Natural killer cell (primary cell): ENCODE measurements at regions not wholly inside any gene's neighbourhood (a gene's known extent, or its start where the extent isn't known, plus 50 kb on each side); places are given as distances from the start of the nearest gene placed in this dataset.

ENCODE experiments used
- ATAC-seq, 3 donors: fragments of 150-1000 bp in 2 of 3; fragments of 200-7000 bp in 1 of 3; cut with Tn5 transposase; 1 replicate in 1 of 3; 2 replicates in 2 of 3; pipeline ENCODE4 v1.10.0; 2021; ENCODE audit warnings: mild to moderate bottlenecking in 2 of 3, moderate library complexity in 2 of 3
- DNase-seq, 2 donors: peaks; one replicate each; pipeline versions ENCODE4 v3.0.0 to v3.0.0-alpha.2; 2013 to 2021; ENCODE audit warnings: mixed read lengths in 1 of 2
- H3K27ac ChIP-seq: one replicate; pipeline ENCODE4 v1.5.1; 2013; ENCODE audit warnings: mild to moderate bottlenecking, low read length
- H3K27me3 ChIP-seq: one replicate; pipeline ENCODE4 v1.6.1; 2013; ENCODE audit warnings: low read length; ENCODE audit not compliant: control insufficient read depth, insufficient read depth
- H3K36me3 ChIP-seq: one replicate; pipeline ENCODE4 v1.6.1; 2013; ENCODE audit warnings: low read length; ENCODE audit not compliant: control insufficient read depth, insufficient read depth
- H3K4me1 ChIP-seq: one replicate; pipeline ENCODE4 v1.6.1; 2013; ENCODE audit warnings: low read length; ENCODE audit not compliant: control insufficient read depth, insufficient read depth
- H3K4me3 ChIP-seq: one replicate; pipeline ENCODE4 v1.5.1; 2013; ENCODE audit warnings: low read length
- H3K9me3 ChIP-seq: one replicate; pipeline ENCODE4 v1.6.1; 2013; ENCODE audit warnings: low read length; ENCODE audit not compliant: control insufficient read depth, insufficient read depth
- H3K27ac Mint-ChIP-seq, 2 donors: one replicate each; pipeline ENCODE4 v1.8.0; 2022; ENCODE audit warnings: mild to moderate bottlenecking in 2 of 2, mixed read lengths in 2 of 2, moderate library complexity in 1 of 2
- H3K27me3 Mint-ChIP-seq, 2 donors: one replicate each; pipeline ENCODE4 v1.8.0; 2022; ENCODE audit warnings: low read depth in 2 of 2, mixed read lengths in 2 of 2
- H3K36me3 Mint-ChIP-seq: one replicate; pipeline ENCODE4 v1.8.0; 2022; ENCODE audit warnings: mixed read lengths
- H3K4me1 Mint-ChIP-seq, 2 donors: one replicate each; pipeline ENCODE4 v1.8.0; 2022; ENCODE audit warnings: mixed read lengths in 2 of 2
- H3K4me3 Mint-ChIP-seq: one replicate; pipeline ENCODE4 v1.8.0; 2022; ENCODE audit warnings: mild to moderate bottlenecking, moderate library complexity, mixed read lengths
- H3K9me3 Mint-ChIP-seq, 2 donors: one replicate each; pipeline ENCODE4 v1.8.0; 2022; ENCODE audit warnings: mixed read lengths in 2 of 2
- CTCF ChIP-seq: fragments of 200-600 bp; IDR thresholded peaks from one replicate; pipeline ENCODE4 v1.8.0; 2022; ENCODE audit warnings: antibody characterized with exemption
- WGBS: methylation state at CpG from one replicate; pipeline ENCODE4 v1.1.7; 2013; ENCODE audit warnings: missing lambda C conversion rate; ENCODE audit not compliant: insufficient coverage; 5-methylcytosine and 5-hydroxymethylcytosine counted together
- intact Hi-C: fragments of 100-400 bp; cut with micrococcal nuclease; formaldehyde crosslinking; loops from one replicate; pipeline ENCODE4 v1.14.2; 2022

GRCh38 chr4:155570661-155571060 is 96.0 kb upstream of the GUCY1A1 start:
- WGBS, result no CpG with 5 or more reads among the region's 2 CpGs
- ATAC-seq, result no peak

GRCh38 chr4:155569960-155570515 is 96.6 kb upstream of the GUCY1A1 start:
- Mint-ChIP-seq H3K4me1 (no peaks in the 10 kb centered on the region), H3K4me3 (no peak overlapping the region), H3K36me3 (no peaks in the 10 kb centered on the region), H3K27ac (no peak overlapping the region), H3K27me3 (no peaks in the 10 kb centered on the region), H3K9me3 (peaks cover 0 to 2% of the 10 kb centered on the region in 2 donors)
- ATAC-seq (no peak), DNase-seq (no peak)
- no peaks in the 10 kb centered on the region for H3K9me3 ChIP-seq
- no peaks in the 10 kb centered on the region for H3K36me3 ChIP-seq
- intact Hi-C loops, result no loop called here
- no peaks in the 10 kb centered on the region for H3K4me1 ChIP-seq
- no peak overlapping the region for H3K27ac ChIP-seq
- H3K27me3 ChIP-seq, result peaks cover 2% of the 10 kb centered on the region
- H3K4me3 ChIP-seq, result no peak overlapping the region
- no peak for TF ChIP-seq CTCF
- whole genome bisulfite sequencing, result 79% methylated on average over 4 of the region's 4 CpGs

More at GRCh38 chr4:155570661-155571060, 96.0 kb upstream of the GUCY1A1 start:
- Histone ChIP-seq H3K36me3 (no peaks in the 10 kb centered on the region), H3K27ac (no peak overlapping the region), H3K4me3 (no peak overlapping the region), H3K27me3 (no peaks in the 10 kb centered on the region), H3K4me1 (no peaks in the 10 kb centered on the region), H3K9me3 (no peaks in the 10 kb centered on the region)
- no peaks in the 10 kb centered on the region for H3K4me1 Mint-ChIP-seq
- no peaks in the 10 kb centered on the region for H3K36me3 Mint-ChIP-seq
- peaks cover 0 to 2% of the 10 kb centered on the region in 2 donors for H3K9me3 Mint-ChIP-seq
- H3K4me3 Mint-ChIP-seq, result no peak overlapping the region
- no peaks in the 10 kb centered on the region for H3K27me3 Mint-ChIP-seq
- intact Hi-C loops, result no loop called here
- DNase-seq, result no peak
- no peak overlapping the region for H3K27ac Mint-ChIP-seq
- no peak for TF ChIP-seq CTCF

- DNase-seq (no peak), ATAC-seq (no peak)
- 83% methylated on average over 3 of the region's 3 CpGs for WGBS
- Histone ChIP-seq H3K36me3 (no peaks in the 10 kb centered on the region), H3K4me1 (no peaks in the 10 kb centered on the region), H3K27me3 (peaks cover 2% of the 10 kb centered on the region), H3K4me3 (no peak overlapping the region), H3K27ac (no peak overlapping the region), H3K9me3 (no peaks in the 10 kb centered on the region)
- TF ChIP-seq CTCF, result no peak
- no peaks in the 10 kb centered on the region for H3K36me3 Mint-ChIP-seq
- no peaks in the 10 kb centered on the region for H3K4me1 Mint-ChIP-seq
- H3K27me3 Mint-ChIP-seq, result no peaks in the 10 kb centered on the region
- intact Hi-C loops, result no loop called here
- H3K27ac Mint-ChIP-seq, result no peak overlapping the region
- H3K4me3 Mint-ChIP-seq, result no peak overlapping the region
- peaks cover 0 to 2% of the 10 kb centered on the region in 2 donors for H3K9me3 Mint-ChIP-seq
Measured at GRCh38 chr4:155569471-155569870, 97.2 kb upstream of the GUCY1A1 start.

- Mint-ChIP-seq H3K36me3 (no peaks in the 10 kb centered on the region), H3K27ac (no peak overlapping the region), H3K4me3 (no peak overlapping the region), H3K27me3 (no peaks in the 10 kb centered on the region), H3K4me1 (no peaks in the 10 kb centered on the region), H3K9me3 (peaks cover 0 to 2% of the 10 kb centered on the region in 2 donors)
- TF ChIP-seq CTCF, result no peak
- Histone ChIP-seq H3K27me3 (peaks cover 2% of the 10 kb centered on the region), H3K4me1 (no peaks in the 10 kb centered on the region), H3K36me3 (no peaks in the 10 kb centered on the region), H3K4me3 (no peak overlapping the region), H3K27ac (no peak overlapping the region), H3K9me3 (no peaks in the 10 kb centered on the region)
- 89% methylated on average over 4 of the region's 4 CpGs for WGBS
- intact Hi-C loops, result no loop called here
- DNase-seq (no peak), ATAC-seq (no peak)
Measured at GRCh38 chr4:155568641-155569220, 97.9 kb upstream of the GUCY1A1 start.
